Right hindlimb (tissue), 1 donor: ENCODE measurements at regions not wholly inside any gene's neighbourhood (a gene's known extent, or its start where the extent isn't known, plus 50 kb on each side); places are given as distances from the start of the nearest gene placed in this dataset.

Experiments
- DNase-seq: peaks from one replicate; pipeline ENCODE4 v3.0.0-alpha.2; 2018

GRCh38 chr3:22495791-22496190 is 707.3 kb upstream of the UBE2E2 start:
- DNase-seq, result no peak

GRCh38 chr3:22496641-22497040 is 706.5 kb upstream of the UBE2E2 start:
- DNase-seq, result no peak

GRCh38 chr3:22506871-22507270 is 696.3 kb upstream of the UBE2E2 start:
- no peak for DNase-seq

GRCh38 chr3:22507709-22508108 is 695.4 kb upstream of the UBE2E2 start:
- no peak for DNase-seq

- no peak for DNase-seq
Measured at GRCh38 chr3:22523925-22524324, 679.2 kb upstream of the UBE2E2 start.

- DNase-seq, result no peak
Measured at GRCh38 chr3:22526266-22526837, 676.8 kb upstream of the UBE2E2 start.

- DNase-seq, result no peak
Measured at GRCh38 chr3:22536541-22536940, 666.6 kb upstream of the UBE2E2 start.

GRCh38 chr3:22537560-22537959 is 665.6 kb upstream of the UBE2E2 start:
- no peak for DNase-seq

- DNase-seq, result no peak
Measured at GRCh38 chr3:22542311-22542710, 660.8 kb upstream of the UBE2E2 start.

GRCh38 chr3:22555753-22556435 is 647.2 kb upstream of the UBE2E2 start:
- no peak for DNase-seq

- no peak for DNase-seq
Measured at GRCh38 chr3:22565393-22565792, 637.7 kb upstream of the UBE2E2 start.

GRCh38 chr3:22568285-22568684 is 634.8 kb upstream of the UBE2E2 start:
- no peak for DNase-seq

- DNase-seq, result no peak
Measured at GRCh38 chr3:22569570-22569969, 633.6 kb upstream of the UBE2E2 start.

- no peak for DNase-seq
Measured at GRCh38 chr3:22581007-22581406, 622.1 kb upstream of the UBE2E2 start.

- no peak for DNase-seq
Measured at GRCh38 chr3:22582266-22582665, 620.9 kb upstream of the UBE2E2 start.

GRCh38 chr3:22585504-22585903 is 617.6 kb upstream of the UBE2E2 start:
- no peak for DNase-seq

- no peak for DNase-seq
Measured at GRCh38 chr3:22585911-22586310, 617.2 kb upstream of the UBE2E2 start.

GRCh38 chr3:22587446-22587845 is 615.7 kb upstream of the UBE2E2 start:
- DNase-seq, result no peak

GRCh38 chr3:22593638-22594037 is 609.5 kb upstream of the UBE2E2 start:
- DNase-seq, result no peak

- DNase-seq, result no peak
Measured at GRCh38 chr3:22594990-22595389, 608.1 kb upstream of the UBE2E2 start.

- DNase-seq, result no peak
Measured at GRCh38 chr3:22606461-22606860, 596.7 kb upstream of the UBE2E2 start.

GRCh38 chr3:22606938-22607337 is 596.2 kb upstream of the UBE2E2 start:
- DNase-seq, result no peak

GRCh38 chr3:22608093-22608492 is 595.0 kb upstream of the UBE2E2 start:
- no peak for DNase-seq

- DNase-seq, result no peak
Measured at GRCh38 chr3:22608721-22609120, 594.4 kb upstream of the UBE2E2 start.

GRCh38 chr3:22609139-22609538 is 594.0 kb upstream of the UBE2E2 start:
- DNase-seq, result no peak
